ENCODE measurements at regions not wholly inside any gene's neighbourhood (a gene's known extent, or its start where the extent isn't known, plus 50 kb on each side); places are given as distances from the start of the nearest gene placed in this dataset.
A peak's percentile ranks its signal among the peaks of the same experiment; 100 is the strongest.
"Not testable (repeated sequence)": the region's sequence is repeated elsewhere in the genome, so short reads cannot be mapped to it uniquely, and the experiment has no call there.

- in situ Hi-C loops (cut with HindIII; ENCODE audit: low pct_unique_long_range_greater_than_20kb, low sequenced_read_pairs); DNase-seq (ENCODE audit: low read depth, low spot score): not testable (repeated sequence)
Observed at GRCh38 chrX:141520750-141521149, 63.8 kb downstream of the SPANXA1 start.

- DNase-seq (ENCODE audit: low read depth, low spot score); in situ Hi-C loops (cut with HindIII; ENCODE audit: low pct_unique_long_range_greater_than_20kb, low sequenced_read_pairs): not testable (repeated sequence)
Observed at GRCh38 chrX:141475788-141476187, 108.8 kb downstream of the SPANXA1 start.

- no peak for DNase-seq (ENCODE audit: low read depth, low spot score)
- in situ Hi-C loops (cut with HindIII; ENCODE audit: low pct_unique_long_range_greater_than_20kb, low sequenced_read_pairs): no loop called here
Observed at GRCh38 chrX:141469469-141469868, 115.1 kb downstream of the SPANXA1 start.

GRCh38 chrX:141468940-141469339 lies 115.6 kb downstream of the SPANXA1 start:
- in situ Hi-C loops (cut with HindIII; ENCODE audit: low pct_unique_long_range_greater_than_20kb, low sequenced_read_pairs): no loop called here
- no peak for DNase-seq (ENCODE audit: low read depth, low spot score)

GRCh38 chrX:141467442-141467841 lies 117.1 kb downstream of the SPANXA1 start:
- DNase-seq (ENCODE audit: low read depth, low spot score): peak; percentile 7
- in situ Hi-C loops (cut with HindIII; ENCODE audit: low pct_unique_long_range_greater_than_20kb, low sequenced_read_pairs): no loop called here

GRCh38 chrX:141455103-141455502 lies 129.4 kb downstream of the SPANXA1 start:
- no peak for DNase-seq (ENCODE audit: low read depth, low spot score)
- in situ Hi-C loops (cut with HindIII; ENCODE audit: low pct_unique_long_range_greater_than_20kb, low sequenced_read_pairs): no loop called here

- no peak for DNase-seq (ENCODE audit: low read depth, low spot score)
- in situ Hi-C loops (cut with HindIII; ENCODE audit: low pct_unique_long_range_greater_than_20kb, low sequenced_read_pairs): no loop called here
Observed at GRCh38 chrX:141443922-141444321, 140.6 kb downstream of the SPANXA1 start.

- in situ Hi-C loops (cut with HindIII; ENCODE audit: low pct_unique_long_range_greater_than_20kb, low sequenced_read_pairs): no loop called here
- no peak for DNase-seq (ENCODE audit: low read depth, low spot score)
Observed at GRCh38 chrX:141439651-141440050, 144.9 kb downstream of the SPANXA1 start.

GRCh38 chrX:141415889-141416288 lies 168.6 kb downstream of the SPANXA1 start:
- in situ Hi-C loops (cut with HindIII; ENCODE audit: low pct_unique_long_range_greater_than_20kb, low sequenced_read_pairs): no loop called here
- DNase-seq (ENCODE audit: low read depth, low spot score): no peak

GRCh38 chrX:141405853-141406492 lies 163.7 kb upstream of the SPANXC start:
- DNase-seq (ENCODE audit: low read depth, low spot score): no peak

GRCh38 chrX:141405486-141405852 lies 163.2 kb upstream of the SPANXC start:
- in situ Hi-C loops (cut with HindIII; ENCODE audit: low pct_unique_long_range_greater_than_20kb, low sequenced_read_pairs): no loop called here

More at GRCh38 chrX:141405853-141406492, 163.7 kb upstream of the SPANXC start:
- in situ Hi-C loops (cut with HindIII; ENCODE audit: low pct_unique_long_range_greater_than_20kb, low sequenced_read_pairs): no loop called here

GRCh38 chrX:141402897-141403610 lies 160.7 kb upstream of the SPANXC start:
- in situ Hi-C loops (cut with HindIII; ENCODE audit: low pct_unique_long_range_greater_than_20kb, low sequenced_read_pairs): no loop called here

More at GRCh38 chrX:141405486-141405852, 163.2 kb upstream of the SPANXC start:
- no peak for DNase-seq (ENCODE audit: low read depth, low spot score)

GRCh38 chrX:141396536-141396935 lies 154.2 kb upstream of the SPANXC start:
- no peak for DNase-seq (ENCODE audit: low read depth, low spot score)
- in situ Hi-C loops (cut with HindIII; ENCODE audit: low pct_unique_long_range_greater_than_20kb, low sequenced_read_pairs): no loop called here

More at GRCh38 chrX:141402897-141403610, 160.7 kb upstream of the SPANXC start:
- no peak for DNase-seq (ENCODE audit: low read depth, low spot score)

- no peak for DNase-seq (ENCODE audit: low read depth, low spot score)
- in situ Hi-C loops (cut with HindIII; ENCODE audit: low pct_unique_long_range_greater_than_20kb, low sequenced_read_pairs): no loop called here
Observed at GRCh38 chrX:141375011-141375760, 132.9 kb upstream of the SPANXC start.

- no peak for DNase-seq (ENCODE audit: low read depth, low spot score)
- in situ Hi-C loops (cut with HindIII; ENCODE audit: low pct_unique_long_range_greater_than_20kb, low sequenced_read_pairs): no loop called here
Observed at GRCh38 chrX:141341743-141342142, 99.4 kb upstream of the SPANXC start.

GRCh38 chrX:141341341-141341740 lies 99.0 kb upstream of the SPANXC start:
- in situ Hi-C loops (cut with HindIII; ENCODE audit: low pct_unique_long_range_greater_than_20kb, low sequenced_read_pairs): no loop called here

GRCh38 chrX:141320801-141321200 lies 78.5 kb upstream of the SPANXC start:
- DNase-seq (ENCODE audit: low read depth, low spot score): no peak
- in situ Hi-C loops (cut with HindIII; ENCODE audit: low pct_unique_long_range_greater_than_20kb, low sequenced_read_pairs): no loop called here

More at GRCh38 chrX:141341341-141341740, 99.0 kb upstream of the SPANXC start:
- DNase-seq (ENCODE audit: low read depth, low spot score): peak; percentile 6

- DNase-seq (ENCODE audit: low read depth, low spot score): no peak
- in situ Hi-C loops (cut with HindIII; ENCODE audit: low pct_unique_long_range_greater_than_20kb, low sequenced_read_pairs): no loop called here
Observed at GRCh38 chrX:141314441-141314840, 72.1 kb upstream of the SPANXC start.

All from SK-MEL-5 (cell line).